ENCODE measurements at regions not wholly inside any gene's neighbourhood (a gene's known extent, or its start where the extent isn't known, plus 50 kb on each side); places are given as distances from the start of the nearest gene placed in this dataset.

GRCh38 chr4:32128549-32128948, 1408.4 kb downstream of the PCDH7 start:
- Histone ChIP-seq H3K27ac (no peak overlapping the region), H3K4me2 (no peak overlapping the region), H3K9me3 (no peaks in the 10 kb centered on the region), H3K4me3 (no peak overlapping the region), H3K4me1 (no peaks in the 10 kb centered on the region)
- 67% methylated on average over 4 of the region's 4 CpGs for WGBS (ENCODE audit: missing lambda C conversion rate)
- no peak for FAIRE-seq
- CTCF ChIA-PET: no interaction called here
- POLR2A ChIA-PET: no interaction called here
- ATAC-seq: no peak
- TF ChIP-seq POLR2A (IDR thresholded peaks at IDR 0.05; ENCODE audit: low read length): no peak
- TF ChIP-seq ZFP36 (IDR thresholded peaks at IDR 0.05; ENCODE audit: borderline replicate concordance, partially characterized antibody): no peak
- no peak for TF ChIP-seq FOXS1 (CRISPR knock-in tag; IDR thresholded peaks at IDR 0.05)
- TF ChIP-seq, protein P1, sequence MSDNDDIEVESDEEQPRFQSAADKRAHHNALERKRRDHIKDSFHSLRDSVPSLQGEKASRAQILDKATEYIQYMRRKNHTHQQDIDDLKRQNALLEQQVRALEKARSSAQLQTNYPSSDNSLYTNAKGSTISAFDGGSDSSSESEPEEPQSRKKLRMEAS (IDR thresholded peaks at IDR 0.05): no peak
- TF ChIP-seq CTCF (IDR thresholded peaks at IDR 0.05): no peak
- TF ChIP-seq SMC3 (IDR thresholded peaks at IDR 0.05): no peak
- TF ChIP-seq BCL3 (IDR thresholded peaks at IDR 0.05): no peak
- TF ChIP-seq FOSB (CRISPR knock-in tag; IDR thresholded peaks at IDR 0.05): no peak
- no peak for DNase-seq (ENCODE audit: low read depth in 1 of 2, low spot score in 1 of 2)

DNA sequence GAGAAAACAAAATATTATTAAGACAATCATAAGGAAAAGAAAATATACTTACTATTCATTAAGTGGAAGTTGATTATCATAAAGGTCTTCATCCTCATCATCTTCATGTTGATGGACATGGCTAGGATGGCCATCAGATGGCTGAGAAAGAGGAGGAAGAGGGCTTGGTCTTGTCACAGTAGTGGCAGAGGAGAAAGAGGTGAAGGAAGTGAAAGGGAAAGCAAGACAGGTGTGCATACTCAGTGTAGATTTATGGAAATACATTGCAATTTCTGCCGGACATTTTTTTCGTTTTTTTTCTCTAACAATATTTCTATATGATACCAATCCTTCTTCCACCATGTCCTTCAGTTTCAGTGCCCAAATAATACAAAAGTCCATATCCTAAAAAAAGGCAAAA, 1409.8 kb downstream of the PCDH7 start:
- no peak overlapping the region for H3K4me3 ChIP-seq
- H3K4me2 ChIP-seq: no peak overlapping the region
- CTCF ChIA-PET: no interaction called here
- H3K9me3 ChIP-seq: no peaks in the 10 kb centered on the region
- ATAC-seq: no peak
- whole genome bisulfite sequencing (ENCODE audit: missing lambda C conversion rate): 34% methylated on average over 2 of the region's 2 CpGs
- POLR2A ChIA-PET: no interaction called here
- no peak overlapping the region for H3K27ac ChIP-seq
- no peak for DNase-seq (ENCODE audit: low read depth in 1 of 2, low spot score in 1 of 2)
- FAIRE-seq: no peak
- TF ChIP-seq NFE2L2 (conservative IDR thresholded peaks at IDR 0.05; ENCODE audit: low read length) (no peak), ZSCAN20 (CRISPR knock-in tag; IDR thresholded peaks at IDR 0.05) (no peak), EHF (CRISPR knock-in tag; IDR thresholded peaks at IDR 0.05) (no peak), CBX2 (IDR thresholded peaks at IDR 0.05; ENCODE audit: borderline replicate concordance, low read depth) (no peak), RARB (CRISPR knock-in tag; IDR thresholded peaks at IDR 0.05) (no peak), KDM5A (IDR thresholded peaks at IDR 0.05) (no peak), JUN (IDR thresholded peaks at IDR 0.05) (no peak), CTCF (IDR thresholded peaks at IDR 0.05) (no peak), POLR2AphosphoS2 (conservative IDR thresholded peaks at IDR 0.05; ENCODE audit: low read length) (no peak), ZNF302 (CRISPR knock-in tag; IDR thresholded peaks at IDR 0.05) (no peak), CHD2 (IDR thresholded peaks at IDR 0.05; ENCODE audit: low read length, partially characterized antibody) (no peak), ESRRA (IDR thresholded peaks at IDR 0.05; ENCODE audit: borderline replicate concordance, low read length) (no peak), HES2 (IDR thresholded peaks at IDR 0.05) (no peak), CBX8 (IDR thresholded peaks at IDR 0.05) (no peak), MAFK (IDR thresholded peaks at IDR 0.05; ENCODE audit: partially characterized antibody) (no peak), NR3C1 (IDR thresholded peaks at IDR 0.05) (no peak), HEYL (CRISPR knock-in tag; IDR thresholded peaks at IDR 0.05) (no peak)
- TF ChIP-seq, protein P2, sequence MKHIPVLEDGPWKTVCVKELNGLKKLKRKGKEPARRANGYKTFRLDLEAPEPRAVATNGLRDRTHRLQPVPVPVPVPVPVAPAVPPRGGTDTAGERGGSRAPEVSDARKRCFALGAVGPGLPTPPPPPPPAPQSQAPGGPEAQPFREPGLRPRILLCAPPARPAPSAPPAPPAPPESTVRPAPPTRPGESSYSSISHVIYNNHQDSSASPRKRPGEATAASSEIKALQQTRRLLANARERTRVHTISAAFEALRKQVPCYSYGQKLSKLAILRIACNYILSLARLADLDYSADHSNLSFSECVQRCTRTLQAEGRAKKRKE (CRISPR knock-in tag; IDR thresholded peaks at IDR 0.05; ENCODE audit: low read depth): no peak
- H3K4me1 ChIP-seq: no peaks in the 10 kb centered on the region
